HT-29 (cell line): ENCODE measurements at regions not wholly inside any gene's neighbourhood (a gene's known extent, or its start where the extent isn't known, plus 50 kb on each side); places are given as distances from the start of the nearest gene placed in this dataset.
"Not testable (repeated sequence)": the region's sequence is repeated elsewhere in the genome, so short reads cannot be mapped to it uniquely, and the experiment has no call there.

Experiments used
- DNase-seq: peaks from one replicate; pipeline ENCODE4 v3.0.0-alpha.2; 2015; ENCODE audit warnings: low spot score

DNA sequence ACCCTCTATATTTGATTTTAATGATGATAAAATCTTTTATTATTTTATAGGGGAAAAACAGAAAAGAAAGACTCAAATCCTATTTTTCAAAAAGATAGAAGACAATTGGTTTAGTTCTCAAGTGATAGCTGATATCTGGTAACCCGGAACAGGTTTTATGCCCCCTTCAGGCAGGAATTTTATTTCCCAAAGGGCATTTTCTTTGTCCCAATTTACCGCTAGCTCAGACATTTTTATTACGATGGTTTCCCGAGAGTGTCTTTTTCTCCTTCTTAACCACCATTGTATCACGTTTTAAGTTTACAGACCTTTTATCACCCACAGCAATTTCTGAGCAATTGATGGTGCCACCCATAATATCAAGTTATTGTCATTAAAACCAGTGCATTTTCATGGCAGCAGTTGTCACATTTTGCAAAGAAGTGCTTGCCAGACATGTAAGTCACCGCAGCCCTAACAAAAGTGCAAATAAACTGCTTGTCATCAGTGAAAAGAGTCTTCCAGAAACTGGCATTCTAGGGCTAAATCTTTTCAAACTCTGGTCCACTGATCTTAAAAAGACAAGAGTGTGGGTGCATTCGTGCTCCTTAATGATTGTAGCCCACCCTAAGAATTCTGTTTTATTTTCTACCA is 204.8 kb upstream of the VCX start:
- no peak for DNase-seq

DNA sequence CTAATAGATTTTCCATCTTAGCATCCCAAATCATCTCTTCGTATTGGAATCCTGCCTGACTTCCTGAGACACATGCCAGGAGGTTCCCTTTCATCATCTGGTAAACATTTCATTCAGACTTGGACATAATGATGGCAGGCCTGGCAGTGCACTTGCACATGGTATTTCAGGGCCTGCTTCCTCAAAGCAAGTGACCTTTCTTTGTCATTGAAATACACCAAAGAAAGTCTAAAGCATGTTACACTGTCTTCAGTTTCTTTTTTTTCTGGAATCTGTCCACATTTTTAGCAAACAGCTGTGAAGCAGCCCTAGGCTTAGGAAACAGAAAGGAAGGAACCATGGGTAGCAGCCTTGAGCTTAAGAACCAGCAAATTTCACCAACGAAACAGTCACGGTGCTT is 205.9 kb upstream of the VCX start:
- no peak for DNase-seq

DNA sequence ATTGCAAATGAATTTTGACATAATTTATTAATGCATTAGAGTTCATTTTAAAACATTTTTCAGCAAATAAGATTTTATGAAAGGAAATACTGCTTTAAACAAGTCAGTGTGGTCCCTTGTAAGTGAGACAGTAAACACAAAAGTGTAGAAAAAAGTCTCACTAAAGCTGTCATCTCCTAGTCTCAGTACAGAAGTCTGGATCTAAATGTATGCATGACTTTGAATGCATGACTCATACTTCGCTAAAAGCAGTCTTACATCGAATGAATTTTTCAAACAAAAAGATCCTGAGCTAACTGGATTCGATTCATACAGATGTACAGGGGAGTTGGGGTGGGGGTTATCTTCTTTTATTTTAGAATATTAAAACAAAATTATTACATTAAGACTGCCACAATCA is 207.4 kb upstream of the VCX start:
- no peak for DNase-seq

DNA sequence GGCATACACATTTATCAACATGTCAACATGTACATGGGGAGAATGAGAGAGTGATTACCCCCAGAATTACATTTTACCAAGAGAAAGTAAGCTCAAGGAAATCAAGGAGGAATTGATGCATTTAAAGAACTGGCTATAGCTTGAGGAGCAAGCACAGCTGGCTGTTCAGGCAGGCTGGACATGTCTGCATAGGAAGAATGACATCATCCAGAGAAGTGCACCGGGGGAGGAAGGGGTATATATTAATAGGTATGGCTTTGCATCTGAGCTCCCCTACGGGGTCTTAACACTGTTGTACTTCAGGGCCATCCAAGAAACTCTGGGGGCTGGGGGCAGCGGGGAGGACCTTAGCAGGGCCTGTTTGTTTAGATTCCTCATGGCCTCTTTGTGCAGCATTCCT is 222.4 kb upstream of the VCX start:
- no peak for DNase-seq

DNA sequence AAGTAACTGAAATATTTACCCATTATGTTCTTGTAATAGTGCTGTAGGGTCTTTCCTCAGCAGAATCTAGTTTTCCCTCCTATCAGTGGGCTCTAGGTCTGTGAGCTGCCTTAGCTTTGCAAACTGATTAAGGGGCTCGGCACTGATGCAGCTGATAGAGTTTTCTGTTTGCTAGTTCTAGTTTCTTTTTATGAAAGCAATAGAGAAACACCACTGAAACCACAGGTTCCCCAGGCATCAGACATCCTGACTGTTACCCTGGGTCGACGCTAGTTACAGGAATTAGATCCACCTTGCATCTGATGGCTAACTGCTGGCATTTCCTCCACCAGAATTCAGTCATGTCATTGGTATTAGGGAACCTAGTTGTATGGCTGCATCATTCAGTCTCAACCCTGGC is 225.0 kb upstream of the VCX start:
- no peak for DNase-seq

DNA sequence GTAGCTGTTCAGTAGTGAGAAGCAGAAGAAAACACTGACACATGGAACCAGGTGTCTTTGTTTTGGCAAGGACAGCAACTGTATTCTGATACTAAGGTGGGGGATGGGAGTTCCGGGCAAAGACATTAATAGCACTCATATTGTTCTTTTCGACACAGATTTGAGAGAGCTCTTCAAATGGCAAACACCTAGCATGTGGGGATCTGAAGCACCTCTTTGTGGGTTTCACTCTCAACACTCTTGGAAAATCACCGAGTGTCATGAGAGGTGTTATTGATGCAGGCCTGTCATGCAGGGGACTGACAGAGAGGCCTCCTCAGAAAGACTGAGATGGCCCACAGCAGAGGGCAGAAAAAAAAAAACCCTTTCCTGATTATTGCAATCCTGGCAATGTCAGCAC is 228.4 kb upstream of the VCX start:
- no peak for DNase-seq

DNA sequence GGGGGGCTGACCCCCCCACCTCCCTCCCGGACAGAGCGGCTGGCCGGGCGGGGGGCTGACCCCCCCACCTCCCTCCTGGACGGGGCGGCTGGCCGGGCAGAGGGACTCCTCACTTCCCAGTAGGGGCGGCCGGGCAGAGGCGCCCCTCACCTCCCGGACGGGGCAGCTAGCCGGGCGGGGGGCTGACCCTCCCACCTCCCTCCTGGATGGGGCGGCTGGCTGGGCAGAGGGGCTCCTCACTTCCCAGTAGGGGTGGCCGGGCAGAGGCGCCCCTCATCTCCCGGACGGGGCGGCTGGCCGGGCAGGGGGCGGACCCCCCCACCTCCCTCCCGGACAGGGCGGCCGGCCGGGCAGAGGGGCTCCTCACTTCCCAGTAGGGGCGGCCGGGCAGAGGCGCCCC is 234.3 kb upstream of the VCX start:
- not testable (repeated sequence) for DNase-seq

DNA sequence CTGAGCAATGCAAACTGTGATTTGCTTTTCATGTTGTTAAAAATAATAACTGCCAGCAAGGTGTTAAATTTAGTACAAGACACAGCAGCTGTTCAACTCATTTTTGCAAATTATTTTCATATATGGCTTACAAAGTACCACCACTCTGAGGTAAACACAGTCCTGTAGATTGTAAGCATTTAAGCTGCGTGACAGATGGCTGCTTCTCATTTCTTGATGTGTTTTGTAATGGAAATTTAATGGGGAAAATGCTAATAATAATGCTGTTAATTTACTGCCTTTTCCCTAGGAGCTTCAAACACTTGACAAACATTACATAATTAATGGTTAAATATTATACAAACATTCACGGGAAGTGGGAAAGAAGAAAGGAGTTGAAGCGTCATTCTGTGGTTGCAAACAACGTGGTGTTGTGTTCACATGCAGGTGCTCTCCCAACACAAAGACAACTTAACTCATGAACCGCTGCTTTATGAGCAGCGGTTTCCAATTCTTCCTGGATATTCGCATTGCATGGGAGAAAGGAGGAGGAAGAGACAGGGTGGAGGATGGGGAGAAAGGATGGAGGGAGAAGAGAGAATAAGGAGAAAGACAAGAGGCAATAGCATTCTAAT is 236.8 kb upstream of the VCX start:
- no peak for DNase-seq

DNA sequence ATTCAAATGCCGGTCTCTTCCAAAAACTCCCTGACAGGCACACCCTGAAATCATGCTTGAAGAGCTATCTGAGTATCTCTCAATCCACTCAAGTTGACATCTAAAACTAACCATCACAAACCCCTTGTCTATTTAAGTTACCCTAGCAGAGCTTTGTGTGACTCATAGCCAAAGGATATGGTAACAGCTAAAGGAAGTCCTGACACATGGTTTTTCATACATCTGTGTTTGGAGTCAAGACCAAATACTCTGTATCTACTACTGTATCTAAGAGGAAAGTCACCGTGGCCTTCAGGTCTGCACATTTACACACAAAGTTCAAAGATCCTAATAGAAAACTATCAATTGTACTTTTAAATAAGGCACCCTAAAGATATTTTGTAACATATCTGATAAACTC is 239.6 kb upstream of the VCX start:
- no peak for DNase-seq

DNA sequence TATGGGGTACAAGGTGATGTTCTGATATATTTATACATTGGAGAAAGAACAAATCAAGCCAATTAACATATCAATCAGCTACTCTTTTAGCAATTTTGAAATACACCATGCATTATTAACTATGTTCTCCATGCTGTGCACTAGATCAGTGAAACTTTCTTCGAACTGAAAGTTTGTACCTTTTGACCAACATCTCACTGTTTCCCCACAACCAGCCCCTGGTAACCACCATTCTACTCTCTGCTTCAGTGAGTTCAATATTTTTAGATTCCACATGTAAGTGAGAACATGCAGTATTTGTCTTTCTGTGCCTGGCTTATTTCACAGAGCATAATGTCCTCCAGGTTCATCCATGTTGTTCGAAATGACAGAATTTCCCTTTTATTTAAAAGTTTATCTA is 246.1 kb upstream of the VCX start:
- no peak for DNase-seq

DNA sequence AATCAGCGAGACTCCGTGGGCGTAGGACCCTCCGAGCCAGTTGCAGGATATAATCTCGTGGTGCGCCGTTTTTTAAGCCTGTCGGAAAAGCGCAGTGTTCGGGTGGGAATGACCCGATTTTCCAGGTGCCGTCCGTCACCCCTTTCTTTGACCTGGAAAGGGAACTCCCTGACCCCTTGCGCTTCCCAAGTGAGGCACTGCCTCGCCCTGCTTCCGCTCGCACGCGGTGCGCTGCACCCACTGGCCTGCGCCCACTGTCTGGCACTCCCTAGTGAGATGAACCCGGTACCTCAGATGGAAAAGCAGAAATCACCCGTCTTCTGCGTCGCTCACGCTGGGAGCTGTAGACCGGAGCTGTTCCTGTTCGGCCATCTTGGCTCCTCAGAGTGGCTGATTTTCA is 249.6 kb upstream of the VCX start:
- DNase-seq = not testable (repeated sequence)

DNA sequence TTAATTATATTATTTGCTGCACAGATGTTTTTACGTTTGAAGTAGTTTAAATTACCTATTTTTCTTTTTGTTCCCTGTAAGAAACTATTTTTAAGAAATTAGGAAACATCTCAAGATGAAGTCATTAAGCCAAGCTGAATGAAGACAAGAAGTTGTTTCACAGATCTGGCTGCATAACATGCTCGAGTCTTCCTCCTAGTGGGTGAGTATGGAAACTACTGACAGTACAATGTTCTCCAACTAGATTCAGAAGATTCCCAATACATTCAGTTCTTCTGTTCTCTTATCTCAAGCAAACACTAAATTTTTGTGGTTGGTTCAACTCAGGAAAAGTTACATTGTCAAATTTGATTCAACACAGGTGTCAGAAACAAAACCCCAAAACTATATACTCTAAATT is 256.8 kb upstream of the VCX start:
- DNase-seq = peak; percentile 41

DNA sequence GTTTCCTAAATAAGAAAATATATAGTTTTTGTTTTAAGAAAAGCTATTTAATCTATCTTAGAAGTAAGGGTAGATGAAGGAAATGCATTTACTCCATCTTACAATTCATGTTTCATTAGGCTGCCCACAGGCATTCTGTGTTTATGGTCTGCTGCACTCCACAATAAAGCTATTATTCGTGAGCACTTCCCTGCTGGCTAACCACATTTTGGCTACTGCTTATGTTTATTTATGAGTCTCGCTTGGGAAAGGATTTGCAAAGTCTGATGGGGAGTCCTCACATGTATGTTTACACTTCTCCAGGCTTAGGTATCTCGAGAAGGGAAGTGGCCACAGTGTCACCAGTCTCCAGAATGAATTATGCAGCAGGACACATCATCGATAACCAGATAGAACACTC is 260.8 kb upstream of the VCX start:
- DNase-seq = no peak

DNA sequence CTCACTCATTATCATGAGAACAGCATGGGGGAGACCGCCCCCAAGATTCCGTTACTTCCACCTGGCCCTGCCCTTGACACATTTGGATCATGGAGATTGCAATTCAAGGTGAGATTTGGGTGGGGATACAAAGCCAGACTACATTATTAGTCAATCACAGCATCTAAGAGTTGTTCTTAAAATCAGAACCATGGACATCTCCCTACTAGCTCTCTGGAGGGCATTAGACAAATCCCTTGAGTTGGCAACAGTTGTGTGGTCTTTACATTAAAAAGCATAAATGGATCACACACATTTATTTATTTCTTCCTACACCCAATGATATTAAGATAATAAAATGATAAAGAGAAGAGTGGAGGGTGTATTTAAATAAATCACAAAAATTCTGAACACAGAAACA is 262.8 kb upstream of the VCX start:
- no peak for DNase-seq

DNA sequence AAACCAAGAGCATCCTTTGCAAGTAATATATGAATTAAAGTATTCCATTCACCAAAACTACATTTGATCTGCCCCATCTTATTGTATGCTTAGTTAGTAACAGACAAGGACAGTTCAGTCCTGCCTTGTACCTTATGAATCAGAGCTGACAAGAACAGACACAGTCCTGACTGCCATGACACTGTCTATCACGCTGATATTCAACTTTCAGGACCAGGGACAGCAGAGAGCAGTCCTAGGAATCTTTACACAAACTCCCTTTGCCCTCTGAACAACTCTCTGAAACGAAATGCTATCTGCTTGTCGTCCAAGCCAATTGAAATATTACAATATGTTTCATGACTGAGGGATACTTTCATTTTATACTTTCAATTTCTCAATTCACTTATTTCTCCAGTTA is 268.6 kb upstream of the VCX start:
- peak; percentile 17 for DNase-seq

DNA sequence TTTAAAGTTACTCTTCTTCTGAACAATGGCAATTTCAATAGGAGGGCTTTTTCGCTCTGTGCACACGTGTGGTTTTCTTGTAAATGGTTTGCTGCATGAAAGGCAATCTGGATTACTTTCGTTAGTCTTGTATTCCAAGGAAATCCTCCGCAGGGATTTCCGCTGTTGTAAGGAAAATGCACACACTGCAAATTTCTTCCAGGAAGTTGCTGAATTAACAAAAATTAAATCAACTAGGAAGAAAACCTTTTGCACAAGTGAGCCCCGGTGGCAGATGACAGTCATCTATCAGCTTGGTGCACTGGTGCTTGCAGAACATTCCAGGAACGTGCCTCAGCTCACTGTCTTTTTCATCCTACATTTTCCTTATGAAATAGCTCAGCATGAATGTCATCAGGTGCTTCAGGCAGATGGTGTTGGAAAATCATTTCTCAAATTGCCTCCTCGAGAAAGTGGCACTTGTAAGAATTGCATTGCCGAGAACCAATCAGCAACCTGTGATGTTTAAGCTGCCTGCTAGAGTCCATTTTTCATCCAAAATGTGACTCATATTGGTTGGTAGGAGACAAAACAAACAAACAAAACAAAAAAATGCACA is 272.4 kb upstream of the VCX start:
- no peak for DNase-seq

DNA sequence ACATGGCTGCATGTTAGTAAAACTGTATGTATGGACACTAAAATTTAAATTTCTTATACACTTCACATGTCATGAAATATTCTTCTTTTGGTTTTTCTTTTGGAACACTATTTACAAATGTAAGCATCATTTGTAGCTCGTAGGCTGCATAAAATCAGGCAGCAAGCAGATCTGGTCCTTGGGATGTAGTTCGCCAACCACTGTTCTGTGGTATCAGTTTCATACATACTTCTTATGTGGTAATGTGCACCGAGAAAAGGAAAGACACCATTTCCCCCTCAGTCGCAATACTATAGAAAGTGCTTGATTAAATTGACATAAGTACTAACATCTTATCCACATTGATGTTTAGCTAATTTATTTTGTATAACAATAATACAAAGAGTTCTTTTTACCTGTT is 274.4 kb upstream of the VCX start:
- DNase-seq = no peak

DNA sequence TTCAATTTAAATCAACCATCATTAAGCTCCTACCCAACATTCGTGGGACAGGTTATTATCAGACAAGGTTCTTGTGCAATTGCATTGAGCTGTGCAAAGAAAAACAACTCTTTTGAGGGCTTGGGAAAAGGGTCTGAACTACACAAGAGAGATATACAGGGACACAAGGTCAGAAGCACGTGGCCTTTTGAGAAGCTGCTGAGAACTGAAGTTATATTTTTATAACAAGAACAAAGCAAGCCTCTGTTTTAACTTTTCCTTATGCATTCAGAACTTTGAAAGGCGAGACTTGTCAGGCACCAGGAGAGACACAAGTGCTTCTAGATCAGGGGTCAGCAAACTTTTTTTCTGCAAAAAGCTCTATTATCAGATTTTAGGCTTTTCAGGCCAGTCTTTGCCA is 274.8 kb upstream of the VCX start:
- no peak for DNase-seq

DNA sequence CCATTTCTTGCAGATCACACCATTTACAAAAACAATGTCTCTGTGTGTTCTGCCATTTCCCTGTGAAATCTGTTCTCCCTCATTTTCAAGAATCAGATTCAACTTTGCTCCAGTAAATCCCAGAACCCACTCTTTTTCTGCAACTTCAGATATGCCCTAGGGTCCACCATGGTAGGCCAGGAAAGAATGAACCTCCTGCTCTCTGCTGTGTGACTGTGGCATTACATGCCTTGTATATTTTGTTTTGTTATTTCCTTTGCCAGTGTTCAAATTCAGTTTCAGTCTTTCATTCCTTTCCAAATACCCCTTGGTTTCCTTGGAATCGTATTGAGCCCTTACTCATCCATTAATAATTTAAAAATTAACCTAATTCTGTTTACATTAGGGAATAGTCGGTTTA is 290.2 kb upstream of the VCX start:
- DNase-seq = no peak

DNA sequence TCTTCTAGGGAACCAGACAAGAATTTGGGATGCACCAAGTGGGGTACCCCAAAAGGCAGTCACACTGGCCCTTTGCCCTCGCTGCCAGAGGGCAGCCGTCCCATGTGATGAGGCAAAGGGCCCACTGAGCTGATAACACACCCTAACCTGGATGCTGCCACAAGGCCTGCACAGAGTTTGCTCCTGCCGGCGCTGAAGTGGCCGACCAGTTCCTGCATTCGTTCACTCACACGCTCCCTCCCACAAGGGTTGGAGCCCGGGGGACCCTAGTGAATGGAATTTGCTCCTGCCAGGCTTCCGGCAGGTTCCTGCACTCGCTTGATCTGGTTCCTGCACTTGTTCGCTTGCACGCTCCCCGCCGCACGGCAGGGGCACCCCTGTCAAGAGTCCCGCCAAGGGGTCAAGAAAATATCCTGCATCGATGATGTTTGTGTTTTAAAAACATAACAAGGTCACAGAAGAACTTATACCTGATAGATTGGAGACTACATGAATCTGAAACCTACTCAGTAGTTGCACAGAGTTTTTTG is 296.4 kb upstream of the VCX start:
- DNase-seq = no peak

DNA sequence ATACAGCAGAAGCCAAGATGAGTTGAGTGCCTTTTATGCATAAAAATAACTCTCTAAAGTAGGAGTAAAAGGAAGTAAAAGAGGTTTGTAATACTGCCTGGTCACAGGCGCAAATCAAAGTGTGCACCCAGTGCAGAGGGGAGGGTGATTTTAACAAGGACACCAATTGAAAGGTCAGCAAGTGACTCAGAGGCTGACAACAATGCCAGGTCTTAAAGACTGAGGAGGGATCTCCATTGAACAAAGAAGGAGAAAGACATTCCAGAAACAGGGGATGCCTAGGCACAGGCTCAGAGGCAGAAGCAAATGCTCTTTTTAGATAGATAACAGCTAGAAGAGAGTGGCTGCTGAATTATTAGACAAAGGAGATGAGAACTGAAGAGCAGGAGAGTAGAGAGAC is 297.4 kb upstream of the VCX start:
- DNase-seq = no peak

DNA sequence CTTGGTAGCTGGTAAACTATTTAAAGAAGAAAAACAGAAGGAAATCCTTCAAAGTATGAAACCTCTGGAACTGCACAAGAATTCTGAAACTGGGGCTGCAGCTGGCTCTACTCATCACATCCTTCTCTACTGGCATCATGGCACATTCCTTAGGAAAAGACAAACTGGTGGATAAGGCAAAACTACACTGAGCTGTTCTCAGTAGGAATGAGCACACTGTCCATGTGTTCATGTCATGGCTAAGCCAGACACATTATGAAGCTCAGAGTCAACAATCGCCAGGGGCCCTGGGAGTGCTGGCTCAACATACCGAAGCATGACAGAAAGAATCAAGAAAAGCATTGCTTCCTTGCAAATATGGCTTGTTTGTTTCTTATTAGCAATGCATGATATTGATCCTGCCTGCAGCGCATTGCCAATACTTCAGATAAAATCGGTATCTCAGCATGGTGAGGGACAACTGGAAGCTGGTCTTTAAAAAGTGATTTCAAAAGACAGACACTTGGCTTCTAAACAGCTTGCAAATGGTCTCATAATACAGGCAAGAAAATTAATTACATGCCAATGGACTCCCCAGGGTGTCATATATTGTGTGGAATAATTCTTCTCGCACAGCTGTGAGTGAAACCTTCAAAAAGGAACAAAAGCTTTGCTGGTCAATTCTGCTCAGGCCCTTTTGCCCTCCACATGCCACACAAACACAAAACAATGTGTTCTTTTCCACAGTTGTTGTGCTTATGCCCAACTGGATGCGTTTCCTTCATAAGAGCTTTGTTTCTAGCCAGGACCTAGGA is 300.2 kb upstream of the VCX start:
- DNase-seq = no peak

DNA sequence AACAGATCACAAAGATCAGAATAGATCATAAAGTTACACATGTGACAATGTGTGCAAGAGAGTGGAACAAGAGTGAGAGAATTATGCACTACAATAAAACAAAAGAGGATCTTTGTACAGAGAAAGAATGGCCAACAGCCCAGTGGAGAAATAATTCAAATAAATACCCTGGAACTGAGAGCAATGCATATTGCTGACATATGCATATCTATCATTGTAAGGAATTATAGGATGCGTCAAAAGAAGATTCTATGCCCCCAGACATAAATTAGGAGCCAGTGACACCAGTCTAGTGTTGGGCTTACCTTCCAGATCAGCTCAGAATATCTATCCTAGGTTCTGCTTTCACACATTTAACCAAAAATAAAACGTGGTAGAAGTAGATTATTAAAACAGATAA is 320.1 kb upstream of the VCX start:
- no peak for DNase-seq
